Muscle layer of duodenum (tissue), 2 donors: ENCODE measurements at regions not wholly inside any gene's neighbourhood (a gene's known extent, or its start where the extent isn't known, plus 50 kb on each side); places are given as distances from the start of the nearest gene placed in this dataset.
"Not testable (repeated sequence)": the region's sequence is repeated elsewhere in the genome, so short reads cannot be mapped to it uniquely, and the experiment has no call there.

ENCODE experiments used
- H3K27ac ChIP-seq: one replicate; pipeline ENCODE4 v1.7.0; 2013; ENCODE audit warnings: mild to moderate bottlenecking, low read length
- H3K27me3 ChIP-seq: one replicate; pipeline ENCODE4 v1.7.0; 2013; ENCODE audit warnings: low read depth, mild to moderate bottlenecking, control low read depth, low read length
- H3K36me3 ChIP-seq, 2 donors: one replicate each; pipeline ENCODE4 v1.7.0; 2013; ENCODE audit warnings: low read length in 2 of 2, control low read depth in 1 of 2, mild to moderate bottlenecking in 1 of 2; ENCODE audit not compliant: insufficient read depth in 2 of 2, control insufficient read depth in 1 of 2
- H3K4me1 ChIP-seq, 2 donors: one replicate each; pipeline ENCODE4 v1.7.0; 2013; ENCODE audit warnings: low read length in 2 of 2, mild to moderate bottlenecking in 2 of 2, control low read depth in 1 of 2, moderate library complexity in 1 of 2; ENCODE audit not compliant: insufficient read depth in 2 of 2, control insufficient read depth in 1 of 2
- H3K4me3 ChIP-seq, 2 donors: one replicate each; pipeline ENCODE4 v1.7.0; 2013; ENCODE audit warnings: low read length in 2 of 2, low read depth in 1 of 2, mild to moderate bottlenecking in 1 of 2
- H3K9me3 ChIP-seq, 2 donors: one replicate each; pipeline ENCODE4 v1.7.0; 2013; ENCODE audit warnings: low read length in 2 of 2, control low read depth in 1 of 2, mild to moderate bottlenecking in 1 of 2; ENCODE audit not compliant: control insufficient read depth in 1 of 2
- donor health status: healthy.

GRCh38 chr1:79488572-79489121 lies 482.1 kb upstream of the ADGRL4 start:
- H3K27me3 ChIP-seq, H3K4me3 ChIP-seq, H3K27ac ChIP-seq, H3K9me3 ChIP-seq, H3K4me1 ChIP-seq, H3K36me3 ChIP-seq: not testable (repeated sequence)

DNA sequence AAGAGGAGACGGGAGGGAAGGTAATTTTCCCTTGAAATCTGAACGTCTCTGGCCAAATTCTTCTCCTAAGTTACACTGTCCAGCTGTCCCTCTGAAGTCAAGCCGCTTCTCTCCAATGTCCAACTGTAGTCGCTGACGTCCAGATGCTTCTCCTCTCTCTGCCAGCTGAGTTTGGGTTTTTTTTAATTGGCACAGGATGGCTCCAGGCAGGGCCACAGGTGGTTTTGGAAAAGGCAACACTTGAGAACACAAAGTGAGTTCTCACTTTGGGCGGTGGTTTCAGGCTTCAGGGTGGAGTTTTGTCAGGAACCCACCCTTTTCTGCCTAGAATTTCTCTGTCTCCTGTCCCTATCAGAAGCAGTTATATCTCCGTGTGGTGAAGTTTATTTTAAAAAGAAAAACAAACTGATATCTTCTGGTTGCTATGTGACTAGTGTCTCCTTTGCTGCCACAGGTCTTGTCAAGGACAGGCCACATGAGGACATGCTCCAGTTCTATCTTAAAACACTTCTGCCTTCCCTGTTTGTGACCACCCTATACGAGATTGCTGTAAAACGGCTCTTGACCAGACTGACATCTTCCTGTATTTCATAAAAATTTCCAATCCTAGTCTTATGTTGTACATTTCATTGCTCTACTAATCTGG lies 472.3 kb upstream of the ADGRL4 start:
- Histone ChIP-seq H3K36me3 (no peaks in the 10 kb centered on the region), H3K4me3 (no peak overlapping the region)

GRCh38 chr1:79478160-79478559 lies 471.6 kb upstream of the ADGRL4 start:
- Histone ChIP-seq H3K36me3 (no peaks in the 10 kb centered on the region), H3K27me3 (no peaks in the 10 kb centered on the region), H3K4me1 (no peaks in the 10 kb centered on the region), H3K4me3 (no peak overlapping the region), H3K27ac (no peak overlapping the region), H3K9me3 (no peaks in the 10 kb centered on the region)

More for the DNA sequence above, 472.3 kb upstream of the ADGRL4 start:
- Histone ChIP-seq H3K27ac (no peak overlapping the region), H3K4me1 (no peaks in the 10 kb centered on the region), H3K9me3 (no peaks in the 10 kb centered on the region), H3K27me3 (no peaks in the 10 kb centered on the region)

- Histone ChIP-seq H3K9me3 (no peaks in the 10 kb centered on the region), H3K27ac (no peak overlapping the region), H3K4me3 (no peak overlapping the region), H3K36me3 (no peaks in the 10 kb centered on the region), H3K27me3 (no peaks in the 10 kb centered on the region), H3K4me1 (no peaks in the 10 kb centered on the region)
Observed at GRCh38 chr1:79472067-79472656, 465.6 kb upstream of the ADGRL4 start.

DNA sequence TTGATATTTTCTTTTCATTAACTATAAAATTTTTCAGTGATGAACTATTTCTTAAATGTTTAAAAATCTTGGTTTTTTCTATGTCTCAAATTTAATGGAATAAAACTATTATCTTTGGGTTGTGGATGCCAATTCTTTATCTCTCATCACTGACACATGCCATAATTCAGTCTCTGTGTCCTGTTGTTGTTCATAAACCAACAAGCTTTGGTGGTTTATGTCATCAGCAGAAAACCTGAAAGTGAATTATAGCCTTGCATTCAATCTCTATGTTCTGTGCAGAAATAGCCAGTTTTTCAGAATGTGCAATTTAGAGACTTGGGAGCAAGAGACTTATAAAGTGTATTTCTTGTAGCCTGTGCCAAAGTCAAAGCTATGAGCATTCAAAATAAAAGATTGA lies 462.6 kb upstream of the ADGRL4 start:
- Histone ChIP-seq H3K27ac (no peak overlapping the region), H3K4me1 (no peaks in the 10 kb centered on the region), H3K4me3 (no peak overlapping the region), H3K36me3 (no peaks in the 10 kb centered on the region), H3K9me3 (no peaks in the 10 kb centered on the region), H3K27me3 (no peaks in the 10 kb centered on the region)

DNA sequence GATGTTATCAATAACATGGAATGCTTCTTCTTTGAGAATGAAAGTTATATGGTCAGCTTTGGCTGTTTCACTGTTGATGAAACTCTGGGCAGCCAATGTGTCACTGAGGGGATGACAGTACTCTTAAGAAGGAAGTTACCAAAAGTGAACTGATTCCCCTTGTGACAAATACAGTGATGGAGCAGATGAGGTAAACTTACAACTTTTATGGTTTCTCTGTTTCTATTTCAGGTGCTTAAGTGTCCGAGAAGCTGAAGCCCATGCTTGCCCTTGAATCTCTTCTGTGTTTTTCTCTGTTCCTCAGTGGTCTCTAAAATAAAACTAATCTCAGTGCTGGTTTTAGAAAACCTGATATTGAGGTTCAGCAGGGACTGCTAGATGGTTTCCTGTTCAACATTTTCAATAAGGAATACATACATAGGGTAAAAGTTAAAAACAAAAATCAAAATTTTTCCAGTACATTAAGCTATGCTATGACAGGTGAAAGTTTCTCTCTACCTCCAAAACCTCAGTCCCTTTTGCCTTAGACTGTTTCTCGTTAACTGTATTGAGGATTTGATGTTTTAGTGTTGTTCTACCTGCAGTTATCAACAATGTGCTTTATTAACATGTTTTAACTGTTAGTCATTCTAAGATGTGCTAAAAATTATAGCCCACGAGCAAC lies 454.4 kb upstream of the ADGRL4 start:
- Histone ChIP-seq H3K27me3 (no peaks in the 10 kb centered on the region), H3K36me3 (no peaks in the 10 kb centered on the region), H3K27ac (no peak overlapping the region), H3K9me3 (no peaks in the 10 kb centered on the region), H3K4me3 (no peak overlapping the region), H3K4me1 (no peaks in the 10 kb centered on the region)

DNA sequence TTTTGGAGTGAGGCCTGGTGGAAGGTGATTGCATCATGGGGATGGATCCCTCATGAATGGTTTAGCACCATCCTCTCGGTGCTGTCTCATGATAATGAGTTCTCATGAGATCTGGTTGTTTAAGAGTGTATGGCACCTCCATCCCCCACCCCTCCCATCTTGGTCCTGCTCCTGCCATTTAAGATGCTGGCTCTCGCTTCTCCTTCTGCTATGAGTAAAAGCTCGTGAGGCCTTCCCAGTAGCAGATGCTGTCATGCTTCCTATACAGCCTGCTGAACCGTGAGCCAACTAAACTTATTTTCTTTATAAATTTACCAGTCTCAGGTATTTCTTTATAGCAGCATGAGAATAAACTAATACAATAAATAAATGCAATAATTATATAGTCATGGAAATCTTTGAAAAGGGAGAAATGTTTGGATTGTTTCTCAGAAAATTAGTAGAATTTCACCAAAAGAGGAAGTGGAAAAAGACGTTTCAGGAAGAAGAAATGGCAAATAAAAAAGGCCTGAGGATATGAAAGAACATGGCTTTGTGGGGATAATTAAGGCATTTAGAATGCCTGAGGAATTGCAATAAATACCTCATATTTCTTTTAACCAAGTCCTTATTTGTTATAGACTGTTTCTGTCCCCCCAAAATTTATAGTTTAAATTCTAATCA lies 451.2 kb upstream of the ADGRL4 start:
- Histone ChIP-seq H3K27ac (no peak overlapping the region), H3K4me3 (no peak overlapping the region), H3K36me3 (no peaks in the 10 kb centered on the region)

GRCh38 chr1:79448426-79448825 lies 441.9 kb upstream of the ADGRL4 start:
- no peaks in the 10 kb centered on the region for H3K4me1 ChIP-seq
- no peak overlapping the region for H3K27ac ChIP-seq
- no peaks in the 10 kb centered on the region for H3K9me3 ChIP-seq
- H3K27me3 ChIP-seq = no peaks in the 10 kb centered on the region
- no peaks in the 10 kb centered on the region for H3K36me3 ChIP-seq
- no peak overlapping the region for H3K4me3 ChIP-seq

More for the DNA sequence above, 451.2 kb upstream of the ADGRL4 start:
- Histone ChIP-seq H3K9me3 (no peaks in the 10 kb centered on the region), H3K27me3 (no peaks in the 10 kb centered on the region), H3K4me1 (no peaks in the 10 kb centered on the region)

DNA sequence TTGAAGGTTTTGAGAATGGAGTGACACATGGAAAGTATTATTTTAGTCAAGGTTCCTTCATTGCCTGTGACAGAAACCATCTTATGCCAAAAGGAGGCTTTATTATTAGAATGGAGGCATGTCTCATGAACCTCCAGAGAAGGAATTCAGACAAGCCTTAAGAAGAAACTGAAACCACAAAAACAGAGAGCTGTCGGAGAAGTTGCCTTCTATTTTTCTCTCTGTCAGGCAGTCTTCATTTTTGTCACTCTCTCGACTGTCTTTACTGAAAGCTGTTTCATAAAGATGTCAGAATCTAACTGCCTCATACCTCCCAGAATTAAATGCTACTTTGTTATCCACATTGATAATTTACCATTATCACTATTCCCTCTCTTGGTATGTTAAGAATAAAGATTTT lies 434.7 kb upstream of the ADGRL4 start:
- H3K4me1 ChIP-seq = no peaks in the 10 kb centered on the region
- no peak overlapping the region for H3K4me3 ChIP-seq
- no peak overlapping the region for H3K27ac ChIP-seq
- no peaks in the 10 kb centered on the region for H3K9me3 ChIP-seq
- H3K27me3 ChIP-seq = no peaks in the 10 kb centered on the region
- H3K36me3 ChIP-seq = no peaks in the 10 kb centered on the region

DNA sequence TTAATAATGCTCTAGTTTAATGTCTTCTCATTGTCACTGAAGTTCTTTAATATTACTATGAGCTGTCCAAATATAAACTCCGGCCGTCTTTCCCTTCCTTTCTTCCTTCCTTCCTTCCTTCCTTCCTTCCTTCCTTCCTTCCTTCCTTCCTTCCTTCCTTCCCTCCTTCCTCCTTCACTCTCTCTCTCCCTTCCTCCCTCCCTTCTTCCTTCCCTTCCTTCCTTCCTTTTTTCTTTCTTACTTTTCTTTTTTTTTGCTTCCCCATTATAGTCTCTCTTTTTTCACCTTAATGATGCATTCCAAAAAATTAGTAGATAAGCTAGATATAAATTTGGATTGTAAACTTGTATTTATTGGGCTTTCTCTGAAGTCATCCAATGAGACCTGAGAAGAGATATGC lies 431.0 kb upstream of the ADGRL4 start:
- Histone ChIP-seq H3K9me3 (no peaks in the 10 kb centered on the region), H3K4me1 (no peaks in the 10 kb centered on the region), H3K27me3 (no peaks in the 10 kb centered on the region)

GRCh38 chr1:79431340-79431739 lies 424.8 kb upstream of the ADGRL4 start:
- Histone ChIP-seq H3K36me3 (no peaks in the 10 kb centered on the region), H3K27me3 (no peaks in the 10 kb centered on the region), H3K4me1 (no peaks in the 10 kb centered on the region), H3K27ac (no peak overlapping the region), H3K9me3 (no peaks in the 10 kb centered on the region), H3K4me3 (no peak overlapping the region)

More for the DNA sequence above, 431.0 kb upstream of the ADGRL4 start:
- Histone ChIP-seq H3K36me3 (no peaks in the 10 kb centered on the region), H3K4me3 (no peak overlapping the region), H3K27ac (no peak overlapping the region)
